Thymus (tissue), 11 donors: ENCODE measurements at regions not wholly inside any gene's neighbourhood (a gene's known extent, or its start where the extent isn't known, plus 50 kb on each side); places are given as distances from the start of the nearest gene placed in this dataset.
"Not testable (repeated sequence)": the region's sequence is repeated elsewhere in the genome, so short reads cannot be mapped to it uniquely, and the experiment has no call there.

Experiments
- DNase-seq, 9 donors: peaks; one replicate each; pipeline ENCODE4 v3.0.0-alpha.2; 2013; ENCODE audit warnings: low spot score in 9 of 9, low read depth in 6 of 9, missing footprints in 1 of 9
- H3K27ac ChIP-seq, 2 donors: one replicate each; pipeline ENCODE4 v1.5.1; 2013; ENCODE audit warnings: control low read depth in 1 of 2, low read depth in 1 of 2, low read length in 1 of 2, mild to moderate bottlenecking in 1 of 2, moderate library complexity in 1 of 2
- H3K27me3 ChIP-seq, 2 donors: one replicate each; pipeline ENCODE4 v1.5.1; 2013; ENCODE audit warnings: low read length in 1 of 2; ENCODE audit not compliant: control insufficient read depth in 2 of 2, insufficient read depth in 1 of 2
- H3K36me3 ChIP-seq, 2 donors: one replicate each; pipeline ENCODE4 v1.5.1; 2013; ENCODE audit warnings: low read length in 1 of 2, mild to moderate bottlenecking in 1 of 2, moderate library complexity in 1 of 2; ENCODE audit not compliant: control insufficient read depth in 2 of 2, insufficient read depth in 2 of 2
- H3K4me1 ChIP-seq, 2 donors: one replicate each; pipeline ENCODE4 v1.5.1; 2013; ENCODE audit warnings: low read length in 2 of 2; ENCODE audit not compliant: control insufficient read depth in 2 of 2, insufficient read depth in 2 of 2
- H3K4me3 ChIP-seq, 2 donors: one replicate each; pipeline ENCODE4 v1.5.1; 2013; ENCODE audit warnings: low read length in 2 of 2, control low read depth in 1 of 2, mild to moderate bottlenecking in 1 of 2
- H3K9me3 ChIP-seq, 2 donors: one replicate each; pipeline ENCODE4 v1.5.1; 2013; ENCODE audit warnings: low read length in 1 of 2, mild to moderate bottlenecking in 1 of 2; ENCODE audit not compliant: control insufficient read depth in 2 of 2, insufficient read depth in 1 of 2
- WGBS: extraction: QIAGEN DNeasy Blood & Tissue Kit; methylation state at CpG from one replicate; pipeline ENCODE4 v1.1.7; 2013; 5-methylcytosine and 5-hydroxymethylcytosine counted together
- donor health status: healthy.

DNA sequence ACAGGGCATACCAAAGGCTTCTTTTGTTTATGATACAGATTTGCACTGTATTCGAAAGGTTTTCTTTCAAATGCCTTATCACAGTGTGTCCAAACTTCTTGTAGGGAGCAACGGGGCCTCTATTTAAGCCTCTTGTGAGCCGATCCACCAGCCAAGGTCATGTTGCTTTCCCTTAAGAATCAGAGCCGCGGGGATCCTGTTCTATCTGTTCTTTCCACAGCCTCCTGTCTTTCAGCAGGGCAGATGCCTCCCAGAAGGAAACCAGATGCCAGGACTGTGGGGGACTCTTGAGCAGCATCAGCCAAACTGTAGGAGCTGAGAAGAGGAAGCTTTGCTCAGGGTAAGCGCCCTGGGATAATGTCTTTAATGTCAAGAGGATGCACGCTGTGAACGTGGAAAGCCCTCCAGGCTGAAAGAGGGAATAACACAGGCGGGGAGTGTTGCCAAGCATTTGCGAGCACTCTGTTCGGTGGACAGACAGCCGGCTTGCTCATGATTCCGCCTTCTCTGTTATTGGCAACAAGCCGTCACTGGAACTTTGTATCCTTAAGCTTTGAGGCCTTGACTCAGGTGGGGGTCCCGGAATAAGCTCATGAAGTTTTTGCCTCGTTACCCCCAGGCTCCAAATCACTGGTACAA is 279.8 kb upstream of the FRG1 start:
- Histone ChIP-seq H3K27me3 (no peaks in the 10 kb centered on the region), H3K27ac (no peak overlapping the region), H3K36me3 (no peaks in the 10 kb centered on the region), H3K9me3 (no peaks in the 10 kb centered on the region), H3K4me3 (no peak overlapping the region), H3K4me1 (no peaks in the 10 kb centered on the region)
- DNase-seq = no peak
- 93% methylated on average over 16 of the region's 16 CpGs for WGBS

DNA sequence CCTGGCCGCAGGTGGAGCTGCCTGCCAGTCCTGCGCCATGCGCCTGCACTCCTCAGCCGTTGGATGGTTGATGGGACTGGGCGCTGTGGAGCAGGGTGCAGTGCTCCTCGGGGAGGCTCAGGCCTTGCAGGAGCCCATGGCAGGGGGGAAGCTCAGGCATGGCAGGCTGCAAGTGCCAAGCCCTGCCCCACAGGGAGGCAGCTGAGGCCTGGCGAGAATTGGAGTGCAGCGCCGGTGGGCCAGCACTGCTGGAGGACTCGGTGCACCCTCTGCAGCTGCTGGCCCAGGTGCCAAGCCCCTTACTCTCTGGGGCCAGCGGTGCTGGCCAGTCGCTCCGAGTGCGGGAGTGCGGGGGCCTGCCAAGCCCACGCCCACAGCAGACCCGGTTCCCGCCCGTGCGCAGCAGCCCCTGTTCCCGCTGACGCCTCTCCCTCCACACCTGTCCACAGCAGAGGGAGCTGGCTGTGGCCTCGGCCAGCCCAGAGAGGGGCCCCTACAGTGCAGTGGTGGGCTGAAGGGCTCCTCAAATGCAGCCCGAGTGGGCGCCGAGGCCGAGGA is 275.9 kb upstream of the FRG1 start:
- Histone ChIP-seq H3K9me3 (no peaks in the 10 kb centered on the region), H3K27me3 (no peaks in the 10 kb centered on the region), H3K27ac (no peak overlapping the region), H3K4me3 (no peak overlapping the region), H3K36me3 (no peaks in the 10 kb centered on the region), H3K4me1 (no peaks in the 10 kb centered on the region)
- WGBS = 96% methylated on average over 27 of the region's 27 CpGs
- no peak for DNase-seq

GRCh38 chr4:189665712-189666305 is 274.9 kb upstream of the FRG1 start:
- H3K27me3 ChIP-seq, DNase-seq, H3K27ac ChIP-seq, H3K36me3 ChIP-seq, H3K4me3 ChIP-seq, H3K4me1 ChIP-seq, H3K9me3 ChIP-seq: not testable (repeated sequence)
- WGBS = 77% methylated on average over 2 of the region's 2 CpGs

DNA sequence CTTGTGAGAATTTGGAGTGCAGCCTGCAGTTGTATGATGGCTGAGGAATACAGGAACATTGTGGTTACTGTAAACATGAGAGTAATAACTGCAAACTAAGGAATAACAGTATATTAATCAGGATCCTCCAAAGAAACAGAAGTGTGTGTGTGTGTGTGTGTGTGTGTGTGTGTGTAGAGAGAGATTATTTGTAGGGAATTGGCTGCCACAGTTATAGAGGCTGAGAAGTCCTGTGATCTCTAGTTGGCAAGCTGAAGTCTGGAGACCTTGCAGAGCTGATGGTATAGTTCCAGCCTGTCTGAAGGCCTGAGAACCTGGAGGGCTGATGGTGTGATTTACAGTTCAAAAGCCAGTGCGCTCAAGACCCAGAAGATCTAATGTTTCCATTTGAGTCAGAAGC is 273.3 kb upstream of the FRG1 start:
- not testable (repeated sequence) for H3K4me3 ChIP-seq, H3K27me3 ChIP-seq, DNase-seq, H3K36me3 ChIP-seq, H3K27ac ChIP-seq, H3K9me3 ChIP-seq, H3K4me1 ChIP-seq
- no CpG with 5 or more reads among the region's 1 CpG for WGBS

GRCh38 chr4:189697675-189698245 is 242.9 kb upstream of the FRG1 start:
- not testable (repeated sequence) for H3K4me1 ChIP-seq, DNase-seq, H3K27me3 ChIP-seq, H3K9me3 ChIP-seq, H3K27ac ChIP-seq, H3K36me3 ChIP-seq, H3K4me3 ChIP-seq
- WGBS = no CpG with 5 or more reads among the region's 8 CpGs

DNA sequence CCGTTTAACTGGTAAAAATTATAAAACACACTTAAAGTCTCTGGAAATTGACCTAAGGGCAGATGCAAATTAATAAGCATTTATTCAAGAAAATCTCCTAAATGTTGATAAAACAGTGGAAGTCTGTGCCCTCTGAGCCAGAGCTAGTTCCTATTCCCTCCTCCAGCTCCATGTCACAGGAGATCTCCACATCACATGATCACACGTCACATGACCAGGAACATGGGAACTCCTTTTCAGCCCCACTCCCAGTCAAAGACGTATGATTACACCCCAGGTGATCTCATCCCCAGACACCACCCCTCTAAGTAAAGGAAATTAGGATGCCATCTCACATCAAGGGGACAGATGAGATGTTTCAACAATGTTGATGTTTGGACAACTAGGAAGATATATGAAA is 237.7 kb upstream of the FRG1 start:
- not testable (repeated sequence) for H3K36me3 ChIP-seq, DNase-seq, H3K4me1 ChIP-seq, H3K9me3 ChIP-seq, H3K4me3 ChIP-seq, H3K27ac ChIP-seq, H3K27me3 ChIP-seq
- WGBS = 93% methylated on average over 3 of the region's 3 CpGs

- not testable (repeated sequence) for DNase-seq, H3K27me3 ChIP-seq, H3K36me3 ChIP-seq, H3K4me1 ChIP-seq, H3K27ac ChIP-seq, H3K9me3 ChIP-seq, H3K4me3 ChIP-seq
- 94% methylated on average over 4 of the region's 4 CpGs for WGBS
Observed at GRCh38 chr4:189706821-189707220, 233.9 kb upstream of the FRG1 start.

GRCh38 chr4:189707227-189707626 is 233.4 kb upstream of the FRG1 start:
- not testable (repeated sequence) for DNase-seq, H3K9me3 ChIP-seq, H3K27me3 ChIP-seq, H3K27ac ChIP-seq, H3K36me3 ChIP-seq, H3K4me1 ChIP-seq, H3K4me3 ChIP-seq
- WGBS = 95% methylated on average over 1 of the region's 1 CpG

GRCh38 chr4:189711956-189712355 is 228.7 kb upstream of the FRG1 start:
- not testable (repeated sequence) for H3K9me3 ChIP-seq, H3K4me1 ChIP-seq, H3K27me3 ChIP-seq, H3K4me3 ChIP-seq, DNase-seq, H3K27ac ChIP-seq, H3K36me3 ChIP-seq
- 93% methylated on average over 3 of the region's 3 CpGs for WGBS
